GM21825 (cell line): ENCODE measurements at regions not wholly inside any gene's neighbourhood (a gene's known extent, or its start where the extent isn't known, plus 50 kb on each side); places are given as distances from the start of the nearest gene placed in this dataset.
"Not testable (repeated sequence)": the region's sequence is repeated elsewhere in the genome, so short reads cannot be mapped to it uniquely, and the experiment has no call there.

Experiments used
- ATAC-seq: cut with Tn5 transposase; IDR thresholded peaks from one replicate; pipeline ENCODE4 v1.9.1; 2021; ENCODE audit warnings: mild to moderate bottlenecking, moderate library complexity; ENCODE audit not compliant: unreplicated experiment

- ATAC-seq: not testable (repeated sequence)
Observed at GRCh38 chr2:110291909-110292579, 79.7 kb upstream of the MTLN start.

DNA sequence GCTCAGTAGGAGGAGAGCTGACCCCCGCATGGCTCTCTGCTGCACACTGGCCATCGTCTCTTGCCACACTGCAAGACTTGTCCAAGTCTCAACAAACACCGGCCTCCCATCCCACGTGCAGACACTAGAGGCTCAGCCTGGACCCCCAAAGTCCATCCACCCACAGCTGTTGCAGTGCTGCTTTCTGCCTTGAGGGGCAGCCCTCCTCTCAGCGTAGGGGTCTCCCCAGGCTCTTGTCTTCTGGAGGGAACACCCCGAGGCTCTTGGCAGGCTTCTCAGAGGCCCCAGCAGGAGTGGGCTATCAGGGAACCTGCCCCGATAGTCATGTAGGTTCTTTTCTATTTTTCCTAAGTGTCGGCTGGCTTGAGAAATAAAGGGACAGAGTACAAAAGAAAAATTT is 75.5 kb upstream of the MTLN start:
- not testable (repeated sequence) for ATAC-seq

- ATAC-seq: not testable (repeated sequence)
Observed at GRCh38 chr2:110287253-110287652, 74.9 kb upstream of the MTLN start.

DNA sequence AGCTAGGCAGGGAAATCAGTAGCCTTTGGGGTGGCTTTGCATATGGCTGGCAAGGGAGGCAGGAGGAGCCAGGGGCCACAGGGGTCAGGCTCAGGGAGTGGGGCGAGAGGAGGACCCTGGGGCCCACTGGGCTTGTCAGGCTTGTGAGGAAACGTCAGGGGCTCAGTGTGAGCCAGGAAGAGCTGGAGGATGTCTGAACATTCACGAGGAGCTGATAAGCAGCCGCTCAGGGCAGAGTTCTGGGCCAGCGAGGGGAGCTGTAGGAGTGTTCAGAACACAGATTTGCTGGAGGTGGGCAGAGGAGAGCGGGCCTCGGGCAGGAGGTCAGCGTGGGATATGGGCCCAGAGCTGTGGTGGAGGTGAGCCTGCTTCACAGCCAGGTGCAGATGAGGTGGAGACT is 72.7 kb upstream of the MTLN start:
- not testable (repeated sequence) for ATAC-seq

DNA sequence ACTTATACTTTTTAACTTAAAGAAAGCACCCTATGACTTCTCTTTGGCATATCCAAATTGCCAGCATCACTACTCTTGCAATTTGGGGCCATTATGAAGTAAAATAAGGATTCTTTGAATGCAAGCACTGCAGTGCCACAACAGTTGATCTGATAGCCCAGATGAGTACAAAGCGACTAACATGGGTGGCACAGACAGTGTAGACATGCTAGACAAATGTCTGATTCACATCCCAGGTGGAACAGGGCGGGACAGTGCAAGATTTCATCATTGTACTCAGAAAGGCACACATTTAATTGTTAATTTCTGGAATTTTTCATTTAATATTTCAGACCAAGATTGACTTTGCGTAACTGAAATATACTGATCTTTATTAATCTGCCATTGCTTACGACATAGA is 68.5 kb upstream of the MTLN start:
- ATAC-seq: not testable (repeated sequence)

GRCh38 chr2:110277054-110277453 is 64.7 kb upstream of the MTLN start:
- not testable (repeated sequence) for ATAC-seq

DNA sequence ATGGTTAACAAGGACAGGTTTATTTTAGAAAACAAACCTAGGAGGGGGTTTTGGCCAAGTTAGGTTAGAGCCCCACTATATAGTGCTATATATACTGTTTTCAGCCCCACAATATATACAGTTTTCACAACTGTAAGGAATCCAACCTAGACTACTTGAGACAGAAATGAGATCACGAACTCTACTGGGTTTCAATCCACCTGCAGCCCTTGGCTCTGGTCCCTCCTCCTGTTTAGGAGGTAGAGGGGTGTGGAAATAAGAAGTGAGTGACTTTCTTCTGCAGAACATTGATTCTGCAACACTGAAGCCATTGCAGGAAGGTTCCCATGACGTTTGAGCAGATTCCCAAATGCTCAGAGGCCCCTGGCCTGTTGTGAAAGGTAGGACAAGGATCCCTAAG is 63.7 kb upstream of the MTLN start:
- not testable (repeated sequence) for ATAC-seq

GRCh38 chr2:110269674-110270073 is 57.3 kb upstream of the MTLN start:
- ATAC-seq: not testable (repeated sequence)

DNA sequence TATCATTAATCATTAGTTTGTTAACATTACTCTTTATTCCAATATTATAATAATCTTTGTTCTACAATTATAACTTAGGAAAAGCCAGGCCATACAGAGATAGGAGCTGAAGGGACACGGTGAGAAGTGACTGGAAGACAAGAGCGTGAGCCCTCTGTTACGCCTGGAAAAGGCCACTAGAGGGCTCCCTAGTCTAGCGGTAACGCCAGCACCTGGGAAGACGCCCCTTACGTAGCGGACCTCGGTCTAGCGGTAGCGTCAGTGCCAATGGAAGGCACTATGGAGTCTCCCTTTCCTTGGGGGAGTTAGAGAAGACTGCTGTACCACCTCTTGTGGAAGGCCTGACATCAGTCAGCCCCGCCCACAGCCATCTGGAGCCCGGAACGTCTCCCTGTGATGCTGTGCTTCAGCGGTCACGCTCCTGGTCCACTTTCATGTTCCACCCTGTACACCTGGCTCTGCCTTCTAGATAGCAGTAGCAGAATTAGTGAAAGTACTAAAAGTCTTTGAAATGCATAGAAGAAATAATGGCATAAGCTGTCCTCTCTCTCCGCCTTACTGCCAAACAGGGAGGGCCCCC is 55.6 kb upstream of the MTLN start:
- ATAC-seq: not testable (repeated sequence)

DNA sequence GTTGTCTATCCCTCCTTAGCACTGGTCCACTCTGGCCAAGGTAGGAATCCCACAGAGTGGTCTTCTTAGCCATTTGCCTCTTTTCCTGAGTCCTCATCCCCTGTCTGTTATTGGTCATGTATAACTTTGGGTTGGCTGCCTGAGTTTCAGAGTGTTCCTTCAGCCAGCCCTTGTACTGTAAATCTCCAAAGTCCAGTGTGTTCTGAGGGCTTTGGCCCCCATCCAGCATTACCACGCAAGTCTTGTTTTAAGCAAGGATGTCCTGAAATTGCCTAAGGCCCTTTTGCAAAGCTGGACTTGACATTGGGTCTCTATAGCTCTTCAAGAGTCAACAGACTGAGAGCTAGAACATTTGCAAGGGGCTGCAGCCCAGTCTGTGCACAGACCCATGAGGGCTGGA is 52.5 kb upstream of the MTLN start:
- ATAC-seq: not testable (repeated sequence)

DNA sequence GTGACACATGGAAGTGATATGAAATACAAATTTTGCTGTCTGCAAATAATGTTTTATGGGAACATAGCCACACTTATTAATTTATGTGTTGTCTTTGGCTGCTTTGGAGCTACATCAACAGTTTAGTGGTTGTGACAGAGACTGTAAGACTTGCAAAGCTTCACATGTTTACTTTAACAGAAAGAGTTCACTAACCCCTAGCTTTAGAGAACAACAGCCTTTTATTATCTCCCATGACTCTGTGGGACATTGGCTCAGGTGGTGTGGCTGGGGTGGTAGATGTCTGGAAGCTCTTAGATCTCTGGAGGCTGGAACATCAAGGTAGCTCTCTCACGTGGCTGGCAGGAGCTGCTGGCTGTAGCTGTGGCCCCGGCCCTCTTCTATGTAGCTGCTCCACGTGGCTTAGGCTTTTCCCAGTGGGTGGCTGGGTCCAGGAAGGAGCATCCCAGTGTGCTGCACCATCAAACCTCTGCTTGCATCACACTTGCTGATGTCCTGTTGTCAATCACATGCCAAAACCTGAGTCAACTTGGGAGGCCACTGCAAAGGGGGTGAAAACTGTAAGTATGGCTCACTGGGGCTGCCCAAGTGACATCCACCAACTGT is 51.8 kb upstream of the MTLN start:
- ATAC-seq: not testable (repeated sequence)

DNA sequence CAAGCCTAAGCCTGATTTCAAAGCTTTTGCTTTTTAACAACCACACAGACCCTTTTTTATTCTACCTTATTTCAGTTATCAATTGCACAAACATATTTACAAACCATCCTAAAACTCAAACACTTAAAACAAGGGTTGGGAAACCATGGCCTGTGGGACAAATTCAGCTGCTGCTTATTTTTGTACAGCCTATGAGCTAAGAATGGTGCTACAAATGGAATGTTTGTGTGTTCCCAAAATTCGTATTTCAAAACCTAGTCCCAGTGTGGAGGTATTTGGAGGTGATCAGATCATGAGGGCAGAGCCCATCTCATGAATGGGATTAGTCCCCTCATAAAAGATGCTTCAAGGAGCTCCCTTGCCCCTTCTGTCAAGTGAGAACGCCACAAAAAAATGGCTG is 51.1 kb upstream of the MTLN start:
- not testable (repeated sequence) for ATAC-seq
